ENCODE measurements at regions not wholly inside any gene's neighbourhood (a gene's known extent, or its start where the extent isn't known, plus 50 kb on each side); places are given as distances from the start of the nearest gene placed in this dataset.
A peak's percentile ranks its signal among the peaks of the same experiment; 100 is the strongest.
"Not testable (repeated sequence)": the region's sequence is repeated elsewhere in the genome, so short reads cannot be mapped to it uniquely, and the experiment has no call there.

- DNase-seq: not testable (repeated sequence)
Observed at GRCh38 chr12:124070394-124071074, 97.5 kb downstream of the ZNF664 start.

DNA sequence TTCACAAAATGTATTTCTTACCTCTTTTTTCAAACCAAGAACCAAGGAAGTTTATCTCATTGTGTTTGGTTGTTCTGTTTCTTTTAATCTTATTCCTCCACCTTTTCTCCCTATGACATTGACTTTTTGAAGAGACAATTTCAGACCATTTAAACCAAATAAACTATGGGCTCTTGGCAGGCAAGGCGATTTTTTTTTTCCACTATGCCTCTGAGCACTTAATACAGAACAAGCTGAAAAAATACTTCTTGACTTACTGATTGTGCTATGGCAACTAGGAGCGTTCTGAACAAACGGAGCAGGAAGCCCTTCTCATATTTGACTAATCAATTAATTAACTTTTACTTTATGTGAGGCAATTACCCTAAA is 98.0 kb downstream of the ZNF664 start:
- DNase-seq: no peak

DNA sequence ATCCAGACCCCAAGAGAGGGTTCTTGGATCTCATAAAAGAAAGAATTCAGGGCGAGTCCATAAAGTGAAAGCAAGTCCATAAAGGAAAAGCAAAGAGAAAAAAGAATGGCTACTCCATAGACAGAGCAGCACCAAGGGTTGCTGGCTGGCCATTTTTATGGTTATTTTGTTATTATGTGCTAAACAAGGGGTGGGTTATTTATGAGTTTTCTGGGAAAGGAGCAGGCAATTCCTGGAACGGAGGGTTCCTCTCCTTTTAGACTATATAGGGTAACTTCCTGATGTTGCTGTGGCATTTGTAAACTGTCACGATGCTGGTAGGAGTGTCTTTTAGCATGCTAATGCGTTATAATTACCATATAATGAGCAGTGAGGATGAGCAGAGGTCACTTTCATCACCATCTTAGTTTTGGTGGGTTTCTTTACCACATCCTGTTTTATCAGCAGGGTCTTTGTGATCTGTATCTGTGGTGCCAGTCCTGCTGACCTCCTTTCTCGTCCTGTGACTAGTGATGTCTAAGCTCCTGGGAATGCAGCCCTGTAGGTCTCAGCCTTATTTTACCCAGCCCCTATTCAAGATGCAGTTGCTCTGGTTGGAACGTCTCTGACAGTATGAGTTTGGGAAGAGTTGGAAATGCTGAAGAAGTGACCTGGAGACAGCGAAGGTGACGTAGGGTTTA is 100.5 kb downstream of the ZNF664 start:
- no peak for DNase-seq

- DNase-seq: no peak
Observed at GRCh38 chr12:124075841-124076240, 102.8 kb downstream of the ZNF664 start.

DNA sequence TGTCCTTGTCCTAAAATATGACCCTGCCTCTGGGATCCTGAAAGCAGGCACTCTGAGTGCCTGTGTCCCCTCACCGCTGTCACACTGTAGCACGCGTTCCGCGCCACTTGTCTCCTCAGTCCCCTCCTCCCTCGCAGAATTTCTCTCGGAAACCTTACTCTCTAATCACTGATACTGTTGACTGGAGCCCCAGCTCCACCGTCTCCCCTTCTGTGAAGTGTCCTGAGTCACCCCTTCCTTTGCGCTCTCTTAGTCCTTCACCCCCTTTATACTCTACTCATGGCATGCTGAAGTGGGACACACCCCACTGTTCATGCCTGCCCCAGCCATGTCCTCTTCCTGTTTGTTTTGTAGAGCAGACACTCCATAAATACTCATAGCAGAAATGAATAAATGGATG is 104.7 kb downstream of the ZNF664 start:
- no peak for DNase-seq

DNA sequence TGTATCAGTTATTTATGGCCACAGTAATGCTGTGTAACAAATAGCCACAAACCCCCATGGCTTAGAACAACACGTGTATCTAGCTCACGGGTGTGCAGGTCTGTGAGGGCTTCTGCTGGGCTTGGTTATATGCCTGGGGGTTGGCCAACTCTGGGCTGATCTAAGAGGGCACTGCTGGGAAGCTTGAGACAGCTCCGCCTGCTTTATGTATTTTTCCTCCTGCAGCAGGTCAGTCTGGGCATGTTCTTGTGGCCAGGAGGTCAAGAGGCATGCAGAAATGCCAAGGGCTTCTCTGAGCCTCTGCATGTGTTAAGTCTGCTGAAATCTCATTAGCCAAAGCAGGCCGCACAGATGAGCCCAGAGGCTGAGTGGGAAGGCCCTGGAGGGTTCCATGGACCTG is 105.8 kb downstream of the ZNF664 start:
- DNase-seq: no peak

DNA sequence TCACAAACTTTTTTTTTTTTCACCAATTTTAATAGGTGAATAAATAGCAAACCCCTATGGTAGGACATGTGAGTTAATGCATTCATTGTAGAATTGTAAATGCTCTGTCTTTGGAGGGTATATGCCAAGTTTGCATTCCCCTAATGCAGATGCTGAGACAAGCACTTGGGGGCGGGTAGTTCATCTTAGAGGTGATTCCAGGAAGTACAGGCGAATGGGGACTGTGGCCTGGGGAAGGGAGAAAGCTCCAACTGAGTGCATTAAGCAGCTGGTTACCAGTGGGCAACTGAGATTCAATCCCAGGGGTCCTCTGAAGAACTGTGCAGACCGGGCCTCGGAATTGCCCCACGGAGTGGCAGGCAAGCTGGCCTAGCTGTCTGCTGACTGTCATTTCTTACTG is 107.6 kb downstream of the ZNF664 start:
- no peak for DNase-seq

DNA sequence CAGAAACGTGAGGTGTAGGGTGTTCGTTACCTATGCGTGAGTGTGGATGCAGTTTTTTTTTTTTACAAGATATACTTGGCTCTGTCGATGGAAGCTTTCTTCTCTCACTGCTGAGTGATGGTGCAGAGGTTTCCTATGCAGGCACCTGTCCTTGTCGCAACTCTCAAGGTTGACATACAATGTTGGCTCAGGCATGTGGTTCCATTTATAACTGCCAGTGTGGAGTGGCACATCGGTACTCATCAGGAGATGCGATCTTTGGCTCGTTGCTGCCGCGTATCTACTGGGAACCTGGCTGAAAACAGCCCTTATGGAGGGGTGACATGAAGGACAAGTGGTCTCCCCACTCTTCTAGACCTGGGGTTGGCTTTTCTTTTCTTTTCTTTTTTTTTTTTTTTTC is 109.0 kb downstream of the ZNF664 start:
- DNase-seq: no peak

DNA sequence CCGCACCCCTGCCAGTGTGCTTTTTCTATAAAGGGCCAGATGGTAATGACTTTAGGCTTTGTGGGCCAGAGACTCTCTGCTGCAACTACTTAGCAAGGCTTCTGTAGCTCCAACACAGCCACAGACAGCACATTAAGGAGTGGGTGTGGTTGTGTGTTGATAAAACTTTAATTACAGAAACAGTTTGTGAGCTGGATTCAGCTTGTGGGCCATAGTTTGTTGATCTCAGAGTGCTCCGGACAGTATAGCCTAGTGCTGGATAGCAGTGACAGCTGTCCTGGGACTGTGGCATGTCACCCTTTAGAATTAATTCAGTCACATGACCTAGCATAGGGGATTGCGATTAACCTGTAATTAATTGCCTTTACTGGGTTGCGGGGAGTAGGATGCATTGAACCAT is 109.7 kb downstream of the ZNF664 start:
- DNase-seq: no peak

DNA sequence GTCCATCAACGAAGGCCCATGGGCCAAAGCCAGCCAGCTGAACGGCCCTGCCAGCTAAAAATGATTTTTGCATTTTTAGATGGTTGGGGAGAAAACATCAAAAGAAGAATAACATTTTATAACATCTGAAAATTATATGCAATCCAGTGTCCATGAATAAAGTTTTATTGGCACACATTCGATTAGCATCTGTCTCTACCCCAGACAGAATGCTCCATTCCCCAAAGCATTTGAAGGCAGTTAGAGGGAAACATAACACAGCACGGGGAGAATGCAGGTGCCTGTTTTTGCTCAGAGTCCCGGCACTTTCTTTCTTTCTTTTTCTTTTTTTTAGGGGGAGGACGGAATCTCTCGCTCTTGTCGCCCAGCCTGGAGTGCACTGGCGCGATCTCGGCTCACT is 110.7 kb downstream of the ZNF664 start:
- DNase-seq: no peak

- DNase-seq: no peak
Observed at GRCh38 chr12:124085419-124086296, 112.6 kb downstream of the ZNF664 start.

- no peak for DNase-seq
Observed at GRCh38 chr12:124086299-124086898, 113.4 kb downstream of the ZNF664 start.

DNA sequence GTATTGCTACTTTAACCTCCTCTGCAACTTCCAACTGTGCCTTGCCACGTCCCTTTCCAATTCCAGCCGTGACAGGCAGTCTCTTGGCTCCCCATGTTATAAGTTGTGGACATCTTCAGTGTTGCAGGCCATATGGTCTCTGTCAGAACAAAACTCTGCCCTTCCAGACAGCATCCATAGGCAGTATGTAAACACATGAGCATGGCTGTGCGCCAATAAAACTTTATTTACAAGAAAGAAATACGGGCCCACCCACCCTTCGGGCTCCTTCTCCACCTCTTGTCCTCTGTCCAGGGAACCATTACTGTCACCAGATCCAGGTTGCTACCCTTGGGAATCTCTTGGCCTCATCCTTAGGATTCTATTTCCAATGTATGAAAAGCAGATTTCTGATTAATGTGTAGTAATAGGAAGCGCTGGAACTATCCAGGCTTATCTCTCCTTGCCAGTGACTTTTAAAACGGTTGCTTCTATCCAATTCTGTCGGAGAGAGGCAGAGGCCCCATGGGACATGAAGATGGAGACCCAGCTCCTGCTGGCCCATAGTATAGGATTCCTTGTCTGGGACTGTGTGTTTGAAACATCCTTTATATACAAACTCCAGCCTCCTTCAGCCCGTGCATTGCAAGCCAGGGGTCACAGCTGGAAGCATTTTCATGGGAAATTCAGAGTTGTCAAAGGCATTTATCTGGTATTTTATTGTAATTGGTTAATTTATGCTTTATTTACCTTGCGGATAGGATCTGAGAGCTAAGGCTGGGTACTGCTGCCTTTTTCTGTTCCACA is 114.4 kb downstream of the ZNF664 start:
- peak in 1 of 2 experiments; percentile 21 for DNase-seq

DNA sequence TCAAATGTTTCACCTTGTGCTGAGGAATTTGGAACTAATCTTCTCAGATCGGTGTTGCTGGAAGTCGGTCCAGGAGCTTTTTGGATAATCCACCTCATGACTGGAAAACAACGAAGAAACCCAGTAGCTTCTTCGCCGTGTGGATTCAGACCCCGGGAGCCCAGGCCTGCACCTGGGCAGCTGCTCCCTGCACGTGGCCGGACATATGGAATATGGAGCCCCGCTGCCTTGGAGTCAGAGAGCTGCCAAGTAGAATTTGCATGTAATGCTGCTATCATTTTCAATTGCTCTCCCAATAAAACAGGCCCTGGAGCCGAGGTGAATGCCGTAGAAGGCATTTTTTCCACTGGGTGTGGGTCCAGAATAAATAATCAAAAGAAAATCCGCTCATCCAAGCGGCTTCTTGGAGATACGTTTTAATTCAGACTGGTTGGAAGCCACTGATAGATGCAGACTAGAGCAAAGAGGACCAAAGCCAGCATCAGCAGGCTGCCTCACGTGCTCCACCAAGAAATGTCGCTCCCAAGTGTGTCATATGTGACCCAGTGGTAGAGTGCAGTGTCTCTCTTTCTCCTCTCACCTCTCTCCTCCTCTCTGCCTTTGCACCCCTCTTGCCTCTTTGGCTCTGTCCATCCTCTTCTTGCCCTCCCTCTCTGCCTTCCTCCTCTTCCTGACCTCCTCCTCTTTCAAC is 115.3 kb downstream of the ZNF664 start:
- no peak for DNase-seq

DNA sequence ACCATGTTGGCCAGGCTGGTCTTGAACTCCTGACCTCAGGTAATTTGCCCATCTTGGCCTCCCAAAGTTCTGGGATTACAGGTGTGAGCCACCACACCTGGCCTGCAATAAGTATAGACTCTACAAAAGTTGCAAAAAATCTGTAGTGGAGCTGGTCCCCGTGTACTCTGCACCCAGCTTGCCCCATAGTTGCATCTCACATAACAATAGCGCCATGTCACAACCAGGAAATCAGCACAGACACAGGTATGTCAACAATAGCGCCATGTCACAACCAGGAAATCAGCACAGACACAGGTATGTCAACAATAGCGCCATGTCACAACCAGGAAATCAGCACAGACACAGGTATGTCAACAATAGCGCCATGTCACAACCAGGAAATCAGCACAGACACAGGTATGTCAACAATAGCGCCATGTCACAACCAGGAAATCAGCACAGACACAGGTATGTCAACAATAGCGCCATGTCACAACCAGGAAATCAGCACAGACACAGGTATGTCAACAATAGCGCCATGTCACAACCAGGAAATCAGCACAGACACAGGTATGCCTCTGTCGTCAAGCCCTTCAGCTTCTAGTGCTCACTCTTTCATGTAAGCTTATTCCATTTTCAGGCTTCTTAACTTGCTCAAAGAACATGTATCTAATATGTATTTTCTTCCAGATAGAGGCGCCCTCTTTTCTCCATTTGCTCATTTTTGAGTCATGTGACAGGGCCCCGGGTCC is 116.3 kb downstream of the ZNF664 start:
- not testable (repeated sequence) for DNase-seq

DNA sequence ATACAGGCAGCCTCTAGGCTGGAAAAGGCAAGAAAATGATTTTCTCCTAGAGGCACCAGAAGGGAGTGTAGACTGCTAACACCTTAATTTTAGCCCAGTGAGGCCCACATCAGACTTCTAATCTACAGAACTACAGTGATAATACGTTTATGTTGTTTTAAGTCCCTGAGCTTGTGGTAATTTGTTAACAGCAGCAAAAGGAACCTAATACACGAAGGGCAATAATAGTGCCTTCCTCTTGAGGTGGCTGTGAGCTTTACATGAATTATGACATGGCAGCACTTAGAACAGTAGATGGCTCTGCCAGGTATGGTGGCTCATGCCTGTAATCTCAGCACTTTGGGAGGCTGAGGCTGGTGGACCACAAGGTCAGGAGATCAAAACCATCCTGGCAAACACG is 118.8 kb downstream of the ZNF664 start:
- DNase-seq: no peak

DNA sequence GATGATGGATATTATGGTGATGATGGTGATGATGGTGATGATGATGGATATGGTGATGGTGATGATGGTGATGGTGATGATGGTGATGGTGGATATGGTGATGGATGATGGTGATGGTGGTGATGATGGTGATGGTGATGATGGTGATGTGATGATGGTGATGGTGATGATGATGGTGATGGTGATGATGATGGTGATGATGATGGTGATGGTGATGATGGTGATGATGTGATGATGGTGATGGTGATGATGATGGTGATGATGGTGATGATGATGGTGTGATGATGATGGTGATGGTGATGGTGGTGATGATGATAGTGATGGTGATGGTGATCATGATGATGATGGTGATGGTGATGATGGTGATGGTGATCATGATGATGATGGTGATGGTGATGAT is 119.5 kb downstream of the ZNF664 start:
- not testable (repeated sequence) for DNase-seq

DNA sequence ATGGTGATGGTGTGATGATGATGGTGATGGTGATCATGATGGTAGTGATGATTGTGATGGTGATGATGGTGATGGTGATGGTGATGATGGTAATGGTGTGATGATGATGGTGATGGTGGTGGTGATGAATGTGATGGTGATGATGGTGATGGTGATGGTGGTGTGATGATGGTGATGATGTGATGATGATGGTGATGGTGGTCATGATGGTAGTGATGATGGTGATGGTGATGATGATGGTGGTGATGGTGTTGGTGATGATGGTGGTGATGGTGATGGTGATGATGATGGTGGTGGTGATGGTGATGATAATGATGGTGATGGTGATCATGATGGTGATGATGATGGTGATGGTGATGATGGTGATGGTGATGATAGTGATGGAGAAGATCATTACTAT is 120.3 kb downstream of the ZNF664 start:
- no peak for DNase-seq

GRCh38 chr12:124094188-124094587 is 121.2 kb downstream of the ZNF664 start:
- no peak for DNase-seq

GRCh38 chr12:124094733-124095132 is 121.7 kb downstream of the ZNF664 start:
- no peak for DNase-seq

DNA sequence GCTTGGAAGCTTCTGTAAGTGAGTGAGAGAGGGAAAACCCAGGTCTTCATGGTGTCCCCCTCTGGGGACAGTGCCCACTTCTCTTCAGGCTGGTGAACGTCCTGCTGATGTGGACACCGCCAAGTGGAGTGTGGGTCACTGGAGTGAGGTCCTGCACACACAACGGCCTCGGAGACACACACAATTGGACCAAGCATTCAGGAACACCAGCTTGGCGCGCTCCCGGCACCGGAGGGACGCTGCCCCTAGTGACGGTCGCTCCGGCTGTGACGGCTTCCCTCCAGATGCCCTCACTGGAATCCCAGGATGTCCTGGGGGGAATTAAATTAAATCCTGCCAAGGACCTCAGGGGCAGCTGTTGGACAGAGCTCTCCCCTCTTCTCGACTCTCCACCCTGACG is 123.1 kb downstream of the ZNF664 start:
- DNase-seq: no peak
